Breast epithelium (tissue), 3 donors: ENCODE measurements at regions not wholly inside any gene's neighbourhood (a gene's known extent, or its start where the extent isn't known, plus 50 kb on each side); places are given as distances from the start of the nearest gene placed in this dataset.

ENCODE experiments used
- POLR2AphosphoS5 ChIP-seq, 3 donors: sonication (generic); formaldehyde crosslinking; IDR thresholded peaks; one replicate each; pipeline ENCODE4 v1.6.1; 2017; ENCODE audit warnings: antibody characterized with exemption in 3 of 3
- TF ChIP-seq, protein P1 (sequence below), 3 donors: fragments of 450-650 bp; IDR thresholded peaks; one replicate each; pipeline ENCODE4 v1.5.1; 2016 to 2017; ENCODE audit warnings: antibody characterized with exemption in 3 of 3, mild to moderate bottlenecking in 3 of 3, moderate library complexity in 3 of 3

DNA sequence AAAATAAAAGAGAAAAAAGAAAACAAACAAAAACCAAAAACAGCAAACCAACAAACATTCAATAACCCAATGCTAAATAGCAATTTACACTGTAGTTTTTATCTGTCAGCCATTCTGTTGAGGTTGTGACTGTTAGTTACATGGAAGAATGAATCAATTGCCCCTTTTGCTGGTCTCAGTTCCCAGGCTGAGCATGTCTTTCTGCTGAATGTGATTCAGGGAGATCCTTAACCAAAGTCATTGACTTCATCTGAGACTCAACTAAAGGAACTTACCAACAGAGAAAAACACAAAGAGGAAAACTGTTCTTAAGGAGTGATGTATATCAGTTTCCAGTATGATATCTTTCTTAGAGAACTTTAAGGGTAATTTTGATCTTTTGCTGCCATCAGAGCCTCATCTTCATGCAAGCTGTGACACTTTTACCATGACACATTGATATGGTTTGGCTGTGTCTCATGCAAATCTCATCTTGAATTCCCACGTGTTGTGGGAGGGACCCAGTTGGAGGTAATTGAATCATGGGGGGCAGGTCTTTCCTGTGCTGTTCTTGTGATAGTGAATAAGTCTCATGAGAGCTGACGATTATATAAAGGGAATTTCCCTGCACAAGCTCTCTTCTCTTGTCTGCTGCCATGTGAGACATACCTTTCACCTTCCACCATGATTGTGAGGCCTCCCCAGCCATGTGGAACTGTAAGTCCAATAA is 469.8 kb downstream of the KIF20B start:
- TF ChIP-seq, protein P1, sequence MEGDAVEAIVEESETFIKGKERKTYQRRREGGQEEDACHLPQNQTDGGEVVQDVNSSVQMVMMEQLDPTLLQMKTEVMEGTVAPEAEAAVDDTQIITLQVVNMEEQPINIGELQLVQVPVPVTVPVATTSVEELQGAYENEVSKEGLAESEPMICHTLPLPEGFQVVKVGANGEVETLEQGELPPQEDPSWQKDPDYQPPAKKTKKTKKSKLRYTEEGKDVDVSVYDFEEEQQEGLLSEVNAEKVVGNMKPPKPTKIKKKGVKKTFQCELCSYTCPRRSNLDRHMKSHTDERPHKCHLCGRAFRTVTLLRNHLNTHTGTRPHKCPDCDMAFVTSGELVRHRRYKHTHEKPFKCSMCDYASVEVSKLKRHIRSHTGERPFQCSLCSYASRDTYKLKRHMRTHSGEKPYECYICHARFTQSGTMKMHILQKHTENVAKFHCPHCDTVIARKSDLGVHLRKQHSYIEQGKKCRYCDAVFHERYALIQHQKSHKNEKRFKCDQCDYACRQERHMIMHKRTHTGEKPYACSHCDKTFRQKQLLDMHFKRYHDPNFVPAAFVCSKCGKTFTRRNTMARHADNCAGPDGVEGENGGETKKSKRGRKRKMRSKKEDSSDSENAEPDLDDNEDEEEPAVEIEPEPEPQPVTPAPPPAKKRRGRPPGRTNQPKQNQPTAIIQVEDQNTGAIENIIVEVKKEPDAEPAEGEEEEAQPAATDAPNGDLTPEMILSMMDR (IDR thresholded peaks at IDR 0.05): no peak
- TF ChIP-seq POLR2AphosphoS5 (IDR thresholded peaks at IDR 0.05): no peak
